ENCODE measurements at regions not wholly inside any gene's neighbourhood (a gene's known extent, or its start where the extent isn't known, plus 50 kb on each side); places are given as distances from the start of the nearest gene placed in this dataset.

DNA sequence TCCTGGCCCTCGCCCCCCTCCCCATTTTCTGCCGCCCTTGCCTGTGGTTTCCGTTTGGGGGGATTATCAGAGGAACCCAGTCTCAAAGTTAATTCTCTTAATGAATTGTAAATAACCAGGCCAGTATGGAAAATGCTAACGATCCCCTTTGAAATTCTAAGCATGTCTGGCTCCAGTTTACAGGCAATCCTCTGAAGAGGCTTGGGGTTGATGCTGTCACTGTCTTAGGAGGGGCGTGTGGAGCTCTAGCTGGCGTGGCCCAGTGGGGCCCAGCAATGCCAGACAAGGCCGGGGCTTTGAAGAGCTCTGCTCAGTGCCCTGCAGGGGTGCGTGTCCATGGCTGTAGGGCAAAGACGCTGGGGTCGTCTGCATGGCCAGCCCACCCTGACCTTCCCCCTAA, 164.6 kb downstream of the CYLD start:
- FAIRE-seq, result no peak
- 88% methylated on average over 10 of the region's 10 CpGs; no CpG with 5 or more reads in 1 of the 2 experiments for WGBS, 2 experiments (ENCODE audit: extremely low coverage in 1 of 2, insufficient coverage in 1 of 2, insufficient read length in 1 of 2, insufficient replicate concordance in 2 of 2, low coverage in 1 of 2, low lambda C conversion rate in 2 of 2, missing lambda C conversion rate in 1 of 2)
- Histone ChIP-seq H3K36me3 (ENCODE audit: control insufficient read depth in 2 of 4, insufficient read depth in 4 of 4, low read length in 3 of 4) (no peaks in the 10 kb centered on the region), H2AK5ac (ENCODE audit: low read depth, low read length) (no peak overlapping the region), H3K27me3 (replicated peaks in 1 of 4; ENCODE audit: control insufficient read depth in 3 of 4, extremely low read depth in 1 of 4, insufficient read depth in 3 of 4, low read length in 3 of 4) (no peaks in the 10 kb centered on the region), H2BK5ac (ENCODE audit: low read depth, low read length) (no peak overlapping the region), H3K56ac (replicated peaks; ENCODE audit: insufficient read length, low read depth, low read length) (no peak overlapping the region), H4K5ac (ENCODE audit: insufficient read length, low read depth, low read length) (no peak overlapping the region), H3K9me3 (ENCODE audit: insufficient read depth in 2 of 2, low read depth in 1 of 2, low read length in 1 of 2) (no peaks in the 10 kb centered on the region), H4K91ac (replicated peaks; ENCODE audit: insufficient read length, low read length) (no peak overlapping the region), H2BK12ac (ENCODE audit: low read depth, low read length) (no peak overlapping the region), H4K8ac (ENCODE audit: extremely low read depth, insufficient read depth, low read length) (no peak overlapping the region), H3K23me2 (ENCODE audit: low read depth, low read length) (no peaks in the 10 kb centered on the region), H2AFZ (ENCODE audit: low read length) (no peak overlapping the region), H3K4me1 (replicated peaks in 1 of 4; ENCODE audit: control insufficient read depth in 3 of 4, insufficient read depth in 4 of 4, low read length in 3 of 4) (peaks cover 0 to 2% (median 0%) of the 10 kb centered on the region in 4 experiments; a peak in 1 of 7 replicates), H3K18ac (ENCODE audit: extremely low read depth, low read length) (no peak overlapping the region), H3K23ac (ENCODE audit: insufficient read length) (no peak overlapping the region), H3K4ac (replicated peaks; ENCODE audit: insufficient read length, low read depth, low read length) (no peak overlapping the region), H4K20me1 (replicated peaks in 1 of 2; ENCODE audit: control insufficient read depth in 1 of 2, insufficient read depth in 2 of 2, low read length in 2 of 2) (peaks cover 0 to 2% of the 10 kb centered on the region in 2 experiments), H2BK15ac (ENCODE audit: low read length) (no peak overlapping the region), H3K4me2 (ENCODE audit: insufficient read depth in 1 of 2, low read depth in 2 of 2, low read length in 2 of 2) (no peak overlapping the region), H2BK120ac (replicated peaks; ENCODE audit: low read depth, low read length) (no peak overlapping the region), H3K14ac (ENCODE audit: insufficient read length) (no peak overlapping the region), H3K79me2 (ENCODE audit: control insufficient read depth in 1 of 2, insufficient read depth in 2 of 2, low read length in 2 of 2) (no peaks in the 10 kb centered on the region), H3K27ac (ENCODE audit: low read depth, low read length) (no peak overlapping the region), H3K4me3 (ENCODE audit: extremely low read depth in 1 of 4, insufficient read depth in 2 of 4, low read depth in 3 of 4, low read length in 4 of 4) (no peak overlapping the region), H3K9ac (replicated peaks in 1 of 4; ENCODE audit: extremely low read depth in 1 of 4, low read depth in 3 of 4, low read length in 3 of 4) (no peak overlapping the region), H2BK20ac (ENCODE audit: low read length) (no peak overlapping the region), H3K79me1 (ENCODE audit: low read depth, low read length) (no peaks in the 10 kb centered on the region)
- no peak for DNase-seq (ENCODE audit: low read depth in 1 of 2, low spot score in 2 of 2)
- POLR2A ChIA-PET (ENCODE audit: partially characterized antibody), result no interaction called here
- CTCF ChIA-PET (ENCODE audit: partially characterized antibody), result interaction anchor here (1.3 to 3.5 kb wide), 3 partner anchors 23 to 125 kb away, joined by 3 to 13 read pairs (median 3); no protein-coding TSS in a partner anchor
- no peak for TF ChIP-seq GABPA (IDR thresholded peaks at IDR 0.05; ENCODE audit: borderline replicate concordance, insufficient read depth, low read length)
- TF ChIP-seq TBP (IDR thresholded peaks at IDR 0.05; ENCODE audit: low read depth, low read length), result no peak
- TF ChIP-seq ZNF274 (IDR thresholded peaks at IDR 0.05; ENCODE audit: borderline replicate concordance, extremely low read depth, low read length), result no peak
- TF ChIP-seq CEBPB (IDR thresholded peaks at IDR 0.05; ENCODE audit: low read depth, low read length), result no peak
- TF ChIP-seq HDAC2 (IDR thresholded peaks at IDR 0.05; ENCODE audit: borderline replicate concordance in 1 of 2, low read depth in 2 of 2, low read length in 2 of 2), result no peak
- TF ChIP-seq BCL11A (IDR thresholded peaks at IDR 0.05; ENCODE audit: low read depth in 2 of 2, low read length in 2 of 2), result no peak
- TF ChIP-seq MAFK (IDR thresholded peaks at IDR 0.05; ENCODE audit: low read depth, low read length), result no peak
- no peak for TF ChIP-seq RXRA (IDR thresholded peaks at IDR 0.05; ENCODE audit: insufficient read depth, low read depth, low read length)
